Panc1 (cell line): ENCODE measurements at regions not wholly inside any gene's neighbourhood (a gene's known extent, or its start where the extent isn't known, plus 50 kb on each side); places are given as distances from the start of the nearest gene placed in this dataset.

Source experiments
- ATAC-seq: fragments of 200-7000 bp; cut with Tn5 transposase; 2 replicates; pipeline ENCODE4 v1.9.1; 2020; ENCODE audit warnings: mild to moderate bottlenecking, moderate library complexity
- BruUV-seq: library from RNA; stranded (reverse); fragments of 400-500 nt; replicated peaks from 2 replicates; lab custom pipeline; 2021; lab: Mats Ljungman, UMichigan
- CTCF ChIA-PET: fragments of 300-600 bp; sonication (Branson Sonifier 250); formaldehyde crosslinking; loops from one replicate; lab custom pipeline; 2022; ENCODE audit warnings: antibody characterized with exemption; lab: Charles Lee
- POLR2A ChIA-PET: fragments of 300-600 bp; sonication (Branson Sonifier 250); formaldehyde crosslinking; loops from one replicate; lab custom pipeline; 2022; ENCODE audit warnings: antibody characterized with exemption; lab: Charles Lee
- DNase-seq: peaks from one replicate; pipeline ENCODE4 v3.0.0-alpha.2; 2010; ENCODE audit warnings: low read depth, low spot score
- H3K27ac ChIP-seq: 2 replicates; pipeline ENCODE4 v1.5.1; 2011; ENCODE audit warnings: mild to moderate bottlenecking, low read length, inconsistent platforms
- H3K27me3 ChIP-seq: fragments of 200-500 bp; sonication (Bioruptor generic); 2 replicates; pipeline ENCODE4 v1.6.0; 2014; ENCODE audit warnings: low read length, inconsistent platforms; ENCODE audit not compliant: control insufficient read depth, insufficient read depth
- H3K36me3 ChIP-seq: fragments of 200-500 bp; sonication (Bioruptor generic); 2 replicates; pipeline ENCODE4 v1.5.1; 2014; ENCODE audit warnings: inconsistent platforms, mild to moderate bottlenecking, low read length, moderate library complexity; ENCODE audit not compliant: control insufficient read depth, insufficient read depth
- H3K4me1 ChIP-seq: 2 replicates; pipeline ENCODE4 v1.5.1; 2011; ENCODE audit warnings: inconsistent platforms, mild to moderate bottlenecking, low read length, moderate library complexity; ENCODE audit not compliant: control insufficient read depth, insufficient read depth
- H3K4me3 ChIP-seq, 2 experiments: 2 replicates each; pipeline ENCODE4 v1.5.1; 2011 to 2012; ENCODE audit warnings: low read depth in 2 of 2, low read length in 2 of 2, mild to moderate bottlenecking in 2 of 2, inconsistent platforms in 1 of 2, moderate library complexity in 1 of 2
- H3K9me3 ChIP-seq: fragments of 200-500 bp; sonication (Bioruptor generic); 2 replicates; pipeline ENCODE4 v1.5.1; 2014; ENCODE audit warnings: low read depth, mild to moderate bottlenecking, inconsistent platforms, low read length, moderate library complexity; ENCODE audit not compliant: control insufficient read depth, insufficient read depth
- POLR2AphosphoS5 ChIP-seq: IDR thresholded peaks from 2 replicates; pipeline ENCODE4 v1.6.1; 2012; ENCODE audit warnings: mild to moderate bottlenecking, low read depth, low read length, moderate library complexity
- TCF7L2 ChIP-seq: IDR thresholded peaks from 2 replicates; pipeline ENCODE4 v1.6.1; 2011; ENCODE audit warnings: mild to moderate bottlenecking, low read depth, low read length, inconsistent platforms
- in situ Hi-C: cut with HindIII; loops from 2 replicates; pipeline ENCODE4 v1.10.0; 2016; ENCODE audit warnings: low sequenced_read_pairs, low pct_unique_long_range_greater_than_20kb
- intact Hi-C: fragments of 100-400 bp; cut with micrococcal nuclease; formaldehyde crosslinking; loops from one replicate; pipeline ENCODE4 v1.10.0; 2022; ENCODE audit not compliant: unreplicated experiment
- TF ChIP-seq, protein P1 (sequence below), 2 experiments: IDR thresholded peaks; 2 replicates each; pipeline ENCODE4 v1.6.1; 2011 to 2012; ENCODE audit warnings: low read depth in 2 of 2, control low read depth in 1 of 2, low read length in 1 of 2, mild to moderate bottlenecking in 1 of 2, moderate library complexity in 1 of 2; ENCODE audit not compliant: insufficient read depth in 1 of 2
- TF ChIP-seq, protein P2 (sequence below): fragments of 450-650 bp; IDR thresholded peaks from 2 replicates; pipeline ENCODE4 v1.5.1; 2017; ENCODE audit warnings: mild to moderate bottlenecking

DNA sequence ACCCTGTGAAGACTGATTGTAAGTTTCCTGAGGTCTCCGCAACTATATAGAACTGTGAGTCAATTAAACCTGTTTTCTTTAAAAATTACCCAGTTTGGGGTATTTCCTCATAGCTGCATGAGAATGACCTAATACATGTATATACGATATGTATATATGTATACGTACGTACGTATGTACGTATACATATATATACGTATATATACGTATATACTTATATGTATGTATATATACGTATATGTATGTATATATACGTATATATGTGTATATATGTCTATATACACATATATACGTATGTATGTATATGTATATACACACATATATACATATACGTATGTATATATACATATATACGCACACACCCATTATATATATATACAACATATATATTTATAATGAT lies 1153.0 kb upstream of the CDH18 start:
- H3K36me3 ChIP-seq: no peaks in the 10 kb centered on the region
- no peaks in the 10 kb centered on the region for H3K4me1 ChIP-seq
- no peaks in the 10 kb centered on the region for H3K27me3 ChIP-seq
- ATAC-seq (no peak), DNase-seq (no peak)
- TF ChIP-seq, protein P1, sequence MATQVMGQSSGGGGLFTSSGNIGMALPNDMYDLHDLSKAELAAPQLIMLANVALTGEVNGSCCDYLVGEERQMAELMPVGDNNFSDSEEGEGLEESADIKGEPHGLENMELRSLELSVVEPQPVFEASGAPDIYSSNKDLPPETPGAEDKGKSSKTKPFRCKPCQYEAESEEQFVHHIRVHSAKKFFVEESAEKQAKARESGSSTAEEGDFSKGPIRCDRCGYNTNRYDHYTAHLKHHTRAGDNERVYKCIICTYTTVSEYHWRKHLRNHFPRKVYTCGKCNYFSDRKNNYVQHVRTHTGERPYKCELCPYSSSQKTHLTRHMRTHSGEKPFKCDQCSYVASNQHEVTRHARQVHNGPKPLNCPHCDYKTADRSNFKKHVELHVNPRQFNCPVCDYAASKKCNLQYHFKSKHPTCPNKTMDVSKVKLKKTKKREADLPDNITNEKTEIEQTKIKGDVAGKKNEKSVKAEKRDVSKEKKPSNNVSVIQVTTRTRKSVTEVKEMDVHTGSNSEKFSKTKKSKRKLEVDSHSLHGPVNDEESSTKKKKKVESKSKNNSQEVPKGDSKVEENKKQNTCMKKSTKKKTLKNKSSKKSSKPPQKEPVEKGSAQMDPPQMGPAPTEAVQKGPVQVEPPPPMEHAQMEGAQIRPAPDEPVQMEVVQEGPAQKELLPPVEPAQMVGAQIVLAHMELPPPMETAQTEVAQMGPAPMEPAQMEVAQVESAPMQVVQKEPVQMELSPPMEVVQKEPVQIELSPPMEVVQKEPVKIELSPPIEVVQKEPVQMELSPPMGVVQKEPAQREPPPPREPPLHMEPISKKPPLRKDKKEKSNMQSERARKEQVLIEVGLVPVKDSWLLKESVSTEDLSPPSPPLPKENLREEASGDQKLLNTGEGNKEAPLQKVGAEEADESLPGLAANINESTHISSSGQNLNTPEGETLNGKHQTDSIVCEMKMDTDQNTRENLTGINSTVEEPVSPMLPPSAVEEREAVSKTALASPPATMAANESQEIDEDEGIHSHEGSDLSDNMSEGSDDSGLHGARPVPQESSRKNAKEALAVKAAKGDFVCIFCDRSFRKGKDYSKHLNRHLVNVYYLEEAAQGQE (IDR thresholded peaks at IDR 0.05; ENCODE audit: insufficient read depth in 1 of 2, low read depth in 2 of 2, low read length in 1 of 2): no peak
- TF ChIP-seq POLR2AphosphoS5: no peak
- CTCF ChIA-PET: no interaction called here
- POLR2A ChIA-PET: no interaction called here
- H3K4me3 ChIP-seq: no peak overlapping the region
- H3K9me3 ChIP-seq: no peaks in the 10 kb centered on the region
- in situ Hi-C loops (no loop called here), intact Hi-C loops (no loop called here)
- no peak overlapping the region for H3K27ac ChIP-seq
- no TSS peak for BruUV-seq

DNA sequence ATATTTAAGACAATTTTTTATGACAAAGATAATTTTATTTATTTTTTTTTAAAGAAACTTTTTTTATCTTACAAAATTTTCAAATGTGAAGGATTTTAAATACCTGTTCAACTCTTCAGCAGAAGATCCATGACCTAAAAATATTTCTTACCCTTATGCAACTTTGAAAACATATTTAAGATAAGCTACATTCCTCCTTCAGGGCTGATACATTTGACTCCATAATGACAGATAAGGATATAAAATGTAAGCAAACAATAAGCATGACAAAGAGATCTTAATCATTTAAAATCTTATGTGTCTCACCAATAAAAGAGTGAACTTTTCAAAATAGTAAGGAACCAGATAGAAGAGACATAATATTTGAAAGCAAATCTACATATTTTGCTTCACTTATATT lies 1138.2 kb upstream of the CDH18 start:
- ChIA-PET CTCF (no interaction called here), POLR2A (no interaction called here)
- H3K27me3 ChIP-seq: no peaks in the 10 kb centered on the region
- no peaks in the 10 kb centered on the region for H3K4me1 ChIP-seq
- ATAC-seq (no peak), DNase-seq (no peak)
- intact Hi-C loops (no loop called here), in situ Hi-C loops (no loop called here)
- no peaks in the 10 kb centered on the region for H3K36me3 ChIP-seq
- BruUV-seq: no TSS peak
- no peak overlapping the region for H3K27ac ChIP-seq
- no peaks in the 10 kb centered on the region for H3K9me3 ChIP-seq
- TF ChIP-seq, protein P2, sequence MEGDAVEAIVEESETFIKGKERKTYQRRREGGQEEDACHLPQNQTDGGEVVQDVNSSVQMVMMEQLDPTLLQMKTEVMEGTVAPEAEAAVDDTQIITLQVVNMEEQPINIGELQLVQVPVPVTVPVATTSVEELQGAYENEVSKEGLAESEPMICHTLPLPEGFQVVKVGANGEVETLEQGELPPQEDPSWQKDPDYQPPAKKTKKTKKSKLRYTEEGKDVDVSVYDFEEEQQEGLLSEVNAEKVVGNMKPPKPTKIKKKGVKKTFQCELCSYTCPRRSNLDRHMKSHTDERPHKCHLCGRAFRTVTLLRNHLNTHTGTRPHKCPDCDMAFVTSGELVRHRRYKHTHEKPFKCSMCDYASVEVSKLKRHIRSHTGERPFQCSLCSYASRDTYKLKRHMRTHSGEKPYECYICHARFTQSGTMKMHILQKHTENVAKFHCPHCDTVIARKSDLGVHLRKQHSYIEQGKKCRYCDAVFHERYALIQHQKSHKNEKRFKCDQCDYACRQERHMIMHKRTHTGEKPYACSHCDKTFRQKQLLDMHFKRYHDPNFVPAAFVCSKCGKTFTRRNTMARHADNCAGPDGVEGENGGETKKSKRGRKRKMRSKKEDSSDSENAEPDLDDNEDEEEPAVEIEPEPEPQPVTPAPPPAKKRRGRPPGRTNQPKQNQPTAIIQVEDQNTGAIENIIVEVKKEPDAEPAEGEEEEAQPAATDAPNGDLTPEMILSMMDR: no peak
- TF ChIP-seq TCF7L2: no peak
- TF ChIP-seq, protein P1 (IDR thresholded peaks at IDR 0.05; ENCODE audit: insufficient read depth in 1 of 2, low read depth in 2 of 2, low read length in 1 of 2): no peak
- H3K4me3 ChIP-seq: no peak overlapping the region
